GM21390 (cell line): ENCODE measurements at regions not wholly inside any gene's neighbourhood (a gene's known extent, or its start where the extent isn't known, plus 50 kb on each side); places are given as distances from the start of the nearest gene placed in this dataset.

Experiments used
- ATAC-seq: cut with Tn5 transposase; IDR thresholded peaks from one replicate; pipeline ENCODE4 v1.9.1; 2021; ENCODE audit not compliant: unreplicated experiment

GRCh38 chr14:100658181-100658886 lies 68.4 kb upstream of the DLK1 start:
- ATAC-seq: no peak

GRCh38 chr14:100659345-100660001 lies 67.2 kb upstream of the DLK1 start:
- no peak for ATAC-seq

- no peak for ATAC-seq
These were observed 66.2 kb upstream of the DLK1 start for GRCh38 chr14:100660498-100660881.

- no peak for ATAC-seq
These were observed 65.6 kb upstream of the DLK1 start for GRCh38 chr14:100660882-100661635.

GRCh38 chr14:100662879-100663760 lies 63.6 kb upstream of the DLK1 start:
- no peak for ATAC-seq

- ATAC-seq: no peak
These were observed 63.0 kb upstream of the DLK1 start for GRCh38 chr14:100663761-100664052.

DNA sequence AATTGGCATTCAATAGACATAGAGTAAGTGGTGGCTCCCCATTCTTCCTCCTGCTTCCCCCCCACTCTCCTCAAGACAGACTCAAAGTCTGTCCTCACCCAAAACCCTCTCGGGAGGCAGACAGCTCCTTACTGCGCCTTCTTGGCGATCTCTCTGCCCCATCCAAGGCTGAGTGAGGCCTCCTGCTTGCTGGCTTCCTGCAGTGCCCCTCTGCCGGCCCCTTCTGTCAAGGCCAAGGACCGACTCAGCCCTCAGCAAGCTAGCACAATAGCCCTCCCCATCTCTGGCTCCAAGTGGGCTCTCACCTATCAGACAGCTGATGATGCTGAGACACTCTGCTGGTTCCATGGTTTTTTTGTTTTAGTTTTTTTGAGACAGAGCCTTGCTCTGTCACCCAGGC lies 62.5 kb upstream of the DLK1 start:
- no peak for ATAC-seq

DNA sequence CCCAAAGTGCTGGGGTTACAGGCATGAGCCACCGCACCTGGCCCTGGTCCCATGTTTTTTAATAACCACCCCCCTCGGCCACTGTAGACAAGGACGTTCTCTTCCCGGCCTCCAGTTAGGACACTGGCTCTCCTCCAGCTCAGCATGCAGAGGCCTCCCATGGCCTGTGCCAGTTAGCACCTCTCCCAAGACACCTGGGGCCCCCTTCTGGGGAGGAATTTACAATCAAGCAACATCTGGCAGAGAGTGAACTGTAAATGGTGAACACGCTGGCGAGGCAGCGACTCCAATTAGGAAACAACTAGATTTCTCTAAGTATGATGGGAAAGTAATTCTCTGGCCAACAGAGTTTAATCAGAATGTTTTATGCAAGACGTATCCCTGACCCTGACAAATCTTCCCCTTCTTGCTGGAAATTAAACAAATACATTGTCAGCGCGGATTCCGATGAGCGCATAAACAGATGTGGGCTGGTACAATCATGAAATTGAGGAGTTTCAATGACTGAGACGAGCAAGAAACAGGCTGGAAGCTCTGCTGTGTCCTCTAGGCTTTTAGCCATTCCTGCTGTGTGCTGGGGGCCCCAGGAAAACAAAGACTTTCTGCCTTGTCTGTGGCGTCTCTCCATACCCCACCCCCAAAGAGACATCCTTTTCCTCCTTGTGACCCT lies 61.7 kb upstream of the DLK1 start:
- no peak for ATAC-seq

- ATAC-seq: no peak
These were observed 61.1 kb upstream of the DLK1 start for GRCh38 chr14:100665511-100666032.

- ATAC-seq: no peak
These were observed 60.3 kb upstream of the DLK1 start for GRCh38 chr14:100666403-100666802.

- ATAC-seq: no peak
These were observed 59.8 kb upstream of the DLK1 start for GRCh38 chr14:100666851-100667250.

DNA sequence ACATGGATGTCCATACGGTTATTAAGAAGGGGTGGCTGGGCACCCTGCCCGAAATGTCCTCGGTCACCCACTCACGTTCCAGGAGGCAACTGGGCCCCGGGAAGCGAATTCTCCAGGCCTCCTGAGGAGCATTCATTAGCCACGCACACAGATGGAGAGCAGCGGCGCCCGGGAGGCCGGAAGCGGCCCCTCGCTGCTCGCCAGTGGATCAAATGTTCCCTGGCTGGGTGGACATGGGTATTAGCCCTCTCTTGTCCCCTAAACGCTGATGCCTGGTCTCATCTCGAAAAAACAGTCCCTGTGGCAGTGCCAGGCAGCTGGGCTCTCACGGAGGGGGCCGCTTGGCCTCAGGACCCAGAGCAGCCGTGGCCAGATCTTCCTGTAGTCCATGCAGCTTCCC lies 59.0 kb upstream of the DLK1 start:
- ATAC-seq: no peak

DNA sequence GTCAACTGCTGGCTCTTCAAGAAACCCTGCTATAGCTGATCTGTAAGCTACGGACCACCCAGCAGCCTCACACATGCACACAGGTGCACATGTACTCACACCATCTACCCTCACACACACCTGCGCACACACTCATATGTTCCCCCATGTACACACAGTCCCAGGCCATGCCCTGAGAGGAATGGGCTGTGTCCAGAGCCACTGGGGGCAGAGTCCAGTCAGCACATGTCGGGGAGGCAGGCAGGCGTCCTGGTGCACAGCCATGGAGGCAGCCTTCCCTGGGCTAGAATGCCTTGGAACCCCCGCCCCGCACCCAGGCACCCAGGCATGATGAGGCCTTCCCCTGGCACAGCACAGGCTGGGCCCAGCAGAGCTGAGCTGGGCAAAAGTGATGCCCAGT lies 58.3 kb upstream of the DLK1 start:
- no peak for ATAC-seq

DNA sequence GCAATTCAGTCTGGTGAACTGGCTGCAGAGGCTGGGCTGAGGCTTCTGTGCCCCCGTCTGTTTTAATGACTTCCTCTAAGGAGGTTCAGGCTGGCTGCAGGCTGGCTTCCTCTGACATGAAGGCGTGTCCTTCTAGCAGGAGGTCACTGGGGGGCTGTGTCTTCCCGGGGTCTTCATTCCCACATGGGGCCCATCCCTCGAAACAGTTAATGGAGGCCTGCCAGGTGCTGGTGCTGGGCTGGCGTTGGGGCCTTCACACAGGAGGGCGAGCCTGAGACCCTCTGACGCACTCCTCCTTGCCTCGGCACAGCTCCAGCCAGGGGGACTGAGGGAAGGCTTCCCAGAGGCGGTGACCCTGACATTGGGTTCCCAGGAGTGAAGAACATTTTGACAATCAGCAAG lies 57.7 kb upstream of the DLK1 start:
- ATAC-seq: no peak

- no peak for ATAC-seq
These were observed 57.2 kb upstream of the DLK1 start for GRCh38 chr14:100669468-100669867.

DNA sequence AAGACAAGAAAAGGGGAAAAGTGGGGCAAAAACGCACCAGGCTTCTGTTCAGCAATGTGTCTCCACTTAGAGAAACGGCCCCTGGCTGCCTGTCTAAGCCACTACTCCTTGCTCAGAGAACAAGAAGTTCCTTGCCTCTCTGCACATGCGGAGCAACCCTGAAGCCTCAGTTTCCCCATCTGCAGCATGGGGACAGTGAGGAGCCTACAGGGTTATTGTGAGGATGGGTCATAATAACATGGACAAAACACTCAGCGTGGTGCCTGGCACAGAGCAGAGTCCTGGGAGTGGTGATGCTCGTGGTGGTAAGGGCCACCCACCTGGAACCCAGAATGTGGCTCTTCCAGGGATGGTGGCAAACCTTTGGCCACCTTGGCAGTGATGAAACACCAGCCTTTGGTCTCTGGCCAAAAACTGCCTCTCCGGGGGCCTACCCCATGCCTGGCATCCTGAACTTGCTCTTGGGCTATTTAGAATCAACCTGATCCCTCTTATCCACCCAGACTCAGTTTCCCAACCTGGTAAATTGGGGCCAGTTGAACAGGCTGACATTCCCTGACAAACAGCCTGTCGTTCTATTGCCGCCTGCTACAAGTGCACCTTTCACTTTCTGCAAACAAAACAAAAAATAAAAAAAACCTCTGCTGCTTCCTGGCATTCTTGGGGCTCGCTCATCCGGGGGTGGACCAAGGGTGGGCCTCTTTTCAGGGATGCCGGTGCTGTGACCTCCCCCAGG lies 56.5 kb upstream of the DLK1 start:
- no peak for ATAC-seq

DNA sequence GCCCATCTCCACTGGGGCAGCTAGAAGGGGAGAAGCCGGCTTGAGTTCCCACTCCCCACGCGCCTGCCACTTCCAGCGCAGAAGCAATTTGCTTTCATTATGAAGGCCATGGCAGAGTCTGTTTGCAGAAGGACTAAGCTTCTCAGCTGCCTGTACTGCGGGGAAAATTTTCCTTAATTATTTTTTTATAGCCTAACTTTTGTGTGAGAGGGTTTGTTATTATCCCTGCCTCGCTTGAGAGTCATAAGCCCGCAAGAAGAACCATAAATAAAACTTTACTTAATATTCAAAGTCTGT lies 56.0 kb upstream of the DLK1 start:
- no peak for ATAC-seq

DNA sequence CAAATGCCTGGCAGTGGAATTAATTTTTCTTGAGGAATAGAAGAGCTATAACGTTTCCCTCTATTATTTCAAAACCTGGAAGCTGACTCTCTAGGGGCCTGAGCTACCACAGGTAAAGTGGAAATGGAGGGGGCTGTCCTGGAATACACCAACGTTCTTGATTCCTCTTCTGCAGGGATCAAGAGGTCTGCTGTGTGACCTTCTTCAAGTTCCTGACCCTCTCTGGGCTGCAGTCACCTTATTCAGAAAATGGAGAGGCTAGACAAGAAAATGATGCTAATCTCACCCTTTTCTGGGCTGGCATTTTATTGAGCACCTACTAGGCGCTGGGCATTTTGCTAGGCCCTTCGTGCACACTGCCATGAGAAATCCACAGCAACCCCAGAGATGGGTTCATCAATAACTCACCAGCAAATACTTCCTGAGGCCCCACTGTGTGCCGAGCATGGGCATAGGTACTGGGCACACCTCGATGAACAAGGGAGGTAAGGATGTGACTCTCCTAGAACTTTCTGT lies 55.2 kb upstream of the DLK1 start:
- no peak for ATAC-seq

GRCh38 chr14:100671906-100672305 lies 54.8 kb upstream of the DLK1 start:
- ATAC-seq: no peak
